ENCODE measurements at regions not wholly inside any gene's neighbourhood (a gene's known extent, or its start where the extent isn't known, plus 50 kb on each side); places are given as distances from the start of the nearest gene placed in this dataset.

DNA sequence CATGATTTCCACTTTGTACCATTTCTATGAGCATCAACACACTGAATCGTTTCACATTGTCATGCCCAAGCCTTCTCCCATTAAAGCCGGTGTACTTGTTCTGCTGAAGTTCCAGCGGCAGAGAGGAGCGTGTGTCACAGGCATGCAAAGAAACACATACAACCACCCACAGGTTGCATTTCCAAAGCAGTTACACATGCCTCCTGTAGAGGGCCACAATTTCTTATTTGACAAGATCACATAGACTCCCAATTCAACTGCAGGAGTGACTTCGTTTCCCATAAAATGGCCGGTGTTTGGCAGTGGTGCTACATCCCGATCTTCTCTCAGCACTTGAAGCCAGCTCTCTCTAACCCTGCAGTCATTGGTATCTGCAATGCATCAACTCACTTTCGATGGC, 992.6 kb downstream of the NLGN4X start:
- no peak overlapping the region for H3K4me3 ChIP-seq (IDR thresholded peaks at IDR 0.05; ENCODE audit: insufficient read depth, low read depth, low read length)
- TF ChIP-seq, protein P1, sequence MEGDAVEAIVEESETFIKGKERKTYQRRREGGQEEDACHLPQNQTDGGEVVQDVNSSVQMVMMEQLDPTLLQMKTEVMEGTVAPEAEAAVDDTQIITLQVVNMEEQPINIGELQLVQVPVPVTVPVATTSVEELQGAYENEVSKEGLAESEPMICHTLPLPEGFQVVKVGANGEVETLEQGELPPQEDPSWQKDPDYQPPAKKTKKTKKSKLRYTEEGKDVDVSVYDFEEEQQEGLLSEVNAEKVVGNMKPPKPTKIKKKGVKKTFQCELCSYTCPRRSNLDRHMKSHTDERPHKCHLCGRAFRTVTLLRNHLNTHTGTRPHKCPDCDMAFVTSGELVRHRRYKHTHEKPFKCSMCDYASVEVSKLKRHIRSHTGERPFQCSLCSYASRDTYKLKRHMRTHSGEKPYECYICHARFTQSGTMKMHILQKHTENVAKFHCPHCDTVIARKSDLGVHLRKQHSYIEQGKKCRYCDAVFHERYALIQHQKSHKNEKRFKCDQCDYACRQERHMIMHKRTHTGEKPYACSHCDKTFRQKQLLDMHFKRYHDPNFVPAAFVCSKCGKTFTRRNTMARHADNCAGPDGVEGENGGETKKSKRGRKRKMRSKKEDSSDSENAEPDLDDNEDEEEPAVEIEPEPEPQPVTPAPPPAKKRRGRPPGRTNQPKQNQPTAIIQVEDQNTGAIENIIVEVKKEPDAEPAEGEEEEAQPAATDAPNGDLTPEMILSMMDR (conservative IDR thresholded peaks at IDR 0.05; ENCODE audit: low read depth, low read length), result no peak
- no peak overlapping the region for H3K4me2 ChIP-seq
- no peak overlapping the region for H2AFZ ChIP-seq (ENCODE audit: low read depth)
- H3K4me1 ChIP-seq (ENCODE audit: low read depth, poor library complexity, severe bottlenecking), result peaks cover 8% of the 10 kb centered on the region
- H3K27ac ChIP-seq, result no peak overlapping the region
- H3K27me3 ChIP-seq (ENCODE audit: insufficient read depth, low read depth), result no peaks in the 10 kb centered on the region
- no peaks in the 10 kb centered on the region for H3K36me3 ChIP-seq (ENCODE audit: insufficient read depth)
- H3K9ac ChIP-seq, result no peak overlapping the region
- no peaks in the 10 kb centered on the region for H4K20me1 ChIP-seq (ENCODE audit: insufficient read depth)
- H3K79me2 ChIP-seq (ENCODE audit: insufficient read depth, low read depth), result no peaks in the 10 kb centered on the region

DNA sequence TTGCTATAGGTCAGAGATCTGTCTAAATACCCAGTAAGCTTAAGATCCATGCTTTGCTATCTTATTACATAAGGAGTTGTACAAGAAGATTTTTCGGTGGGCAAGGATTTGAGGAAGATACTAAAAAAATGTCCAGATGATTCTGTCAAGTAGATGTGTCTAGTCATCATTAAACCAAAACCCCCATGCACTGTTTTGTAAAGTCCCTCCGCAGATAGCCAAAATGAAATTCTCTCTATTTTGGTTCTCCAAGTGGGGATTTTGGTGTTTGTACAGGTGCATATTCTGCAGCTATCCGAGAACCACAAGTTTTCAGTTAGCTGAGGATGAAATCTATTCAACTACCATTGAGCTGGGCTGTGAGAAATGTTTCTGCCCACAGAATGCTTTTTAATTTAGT, 994.8 kb downstream of the NLGN4X start:
- Histone ChIP-seq H3K4me2 (0 out of 2 replicates have a peak overlapping the region, but pooled peaks have one; percentile 13), H3K79me2 (ENCODE audit: insufficient read depth, low read depth) (no peaks in the 10 kb centered on the region), H4K20me1 (ENCODE audit: insufficient read depth) (no peaks in the 10 kb centered on the region), H3K9ac (no peak overlapping the region), H3K36me3 (ENCODE audit: insufficient read depth) (no peaks in the 10 kb centered on the region), H2AFZ (ENCODE audit: low read depth) (no peak overlapping the region), H3K4me1 (ENCODE audit: low read depth, poor library complexity, severe bottlenecking) (peaks cover 8% of the 10 kb centered on the region), H3K27me3 (ENCODE audit: insufficient read depth, low read depth) (no peaks in the 10 kb centered on the region), H3K4me3 (IDR thresholded peaks at IDR 0.05; ENCODE audit: insufficient read depth, low read depth, low read length) (no peak overlapping the region), H3K27ac (no peak overlapping the region; the same call in 1 of the 2 replicates)
- TF ChIP-seq, protein P1 (conservative IDR thresholded peaks at IDR 0.05; ENCODE audit: low read depth, low read length), result no peak

DNA sequence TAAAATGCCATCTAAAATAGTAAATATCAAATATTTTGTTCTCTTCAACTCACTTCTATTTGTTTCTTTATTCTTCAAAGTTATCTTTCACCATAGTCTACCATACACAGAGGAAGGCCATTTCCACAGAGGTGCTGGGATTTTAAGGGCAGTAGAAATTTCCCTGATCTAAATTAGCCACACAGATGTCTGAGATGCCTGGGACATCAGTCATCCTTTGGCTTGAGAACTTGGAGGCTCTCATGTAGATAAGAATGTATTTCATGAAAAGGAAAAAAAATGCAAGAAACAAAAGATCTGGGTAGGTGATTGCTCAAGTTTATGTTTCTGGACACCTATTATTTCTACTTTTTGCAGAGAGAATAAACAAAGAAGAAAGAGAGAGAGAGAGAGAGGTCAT, 1008.2 kb downstream of the NLGN4X start:
- no peaks in the 10 kb centered on the region for H3K4me1 ChIP-seq (ENCODE audit: low read depth, poor library complexity, severe bottlenecking)
- H3K27ac ChIP-seq, result no peak overlapping the region
- H3K4me3 ChIP-seq (IDR thresholded peaks at IDR 0.05; ENCODE audit: insufficient read depth, low read depth, low read length), result no peak overlapping the region
- H4K20me1 ChIP-seq (ENCODE audit: insufficient read depth), result no peaks in the 10 kb centered on the region
- H3K79me2 ChIP-seq (ENCODE audit: insufficient read depth, low read depth), result no peaks in the 10 kb centered on the region
- H3K9ac ChIP-seq, result no peak overlapping the region
- no peak overlapping the region for H2AFZ ChIP-seq (ENCODE audit: low read depth)
- no peak overlapping the region for H3K4me2 ChIP-seq
- no peaks in the 10 kb centered on the region for H3K36me3 ChIP-seq (ENCODE audit: insufficient read depth)
- TF ChIP-seq, protein P1 (conservative IDR thresholded peaks at IDR 0.05; ENCODE audit: low read depth, low read length), result no peak
- no peaks in the 10 kb centered on the region for H3K27me3 ChIP-seq (ENCODE audit: insufficient read depth, low read depth)

DNA sequence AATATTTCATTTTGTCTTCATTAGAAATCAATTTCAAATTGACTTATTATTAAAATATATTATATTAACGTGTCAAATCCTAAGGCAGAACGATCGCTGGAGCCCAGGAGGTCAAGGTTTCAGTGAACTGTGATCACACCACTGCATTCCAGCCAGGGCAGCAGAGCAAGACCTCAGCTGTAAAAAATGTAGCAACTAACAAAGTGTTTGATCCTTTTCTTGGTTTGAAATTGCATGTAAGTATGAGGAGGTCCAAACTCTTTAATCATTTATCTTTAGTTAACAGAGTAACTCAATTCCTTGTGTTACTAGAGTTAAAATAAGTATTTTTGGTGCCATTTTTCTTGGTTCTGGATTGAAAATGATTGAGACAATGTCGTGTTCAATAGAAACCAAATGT, 1033.9 kb downstream of the NLGN4X start:
- Histone ChIP-seq H3K9ac (no peak overlapping the region), H3K27me3 (ENCODE audit: insufficient read depth, low read depth) (no peaks in the 10 kb centered on the region), H3K4me3 (IDR thresholded peaks at IDR 0.05; ENCODE audit: insufficient read depth, low read depth, low read length) (no peak overlapping the region), H2AFZ (ENCODE audit: low read depth) (no peak overlapping the region), H4K20me1 (ENCODE audit: insufficient read depth) (no peaks in the 10 kb centered on the region), H3K27ac (no peak overlapping the region), H3K79me2 (ENCODE audit: insufficient read depth, low read depth) (no peaks in the 10 kb centered on the region), H3K36me3 (ENCODE audit: insufficient read depth) (no peaks in the 10 kb centered on the region), H3K4me1 (ENCODE audit: low read depth, poor library complexity, severe bottlenecking) (no peaks in the 10 kb centered on the region), H3K4me2 (no peak overlapping the region)
- TF ChIP-seq, protein P1 (conservative IDR thresholded peaks at IDR 0.05; ENCODE audit: low read depth, low read length), result no peak
